ENCODE measurements at regions not wholly inside any gene's neighbourhood (a gene's known extent, or its start where the extent isn't known, plus 50 kb on each side); places are given as distances from the start of the nearest gene placed in this dataset.

GRCh38 chr4:84166486-84166885, 332.6 kb downstream of the NKX6-1 start:
- no peak for TF ChIP-seq CTCF (IDR thresholded peaks at IDR 0.05; ENCODE audit: control extremely low read depth, extremely low read depth, low read depth, missing control alignments)
- no peak for DNase-seq (ENCODE audit: extremely low spot score)
- ChIA-PET POLR2A (no interaction called here), CTCF (interaction anchor here (1.3 to 1.4 kb wide), 2 partner anchors 8 to 10 kb away, joined by 4 read pairs; no protein-coding TSS in a partner anchor)

- no peak for TF ChIP-seq CTCF (IDR thresholded peaks at IDR 0.05; ENCODE audit: control extremely low read depth, extremely low read depth, low read depth, missing control alignments)
- POLR2A ChIA-PET = no interaction called here
- no peak for DNase-seq (ENCODE audit: extremely low spot score)
- CTCF ChIA-PET = interaction anchor here (1.0 to 2.1 kb wide), 3 partner anchors 13 to 27 kb away, joined by 3 to 6 read pairs (median 3); no protein-coding TSS in a partner anchor
Observed at GRCh38 chr4:84164201-84164600, 334.9 kb downstream of the NKX6-1 start.

- no peak for DNase-seq (ENCODE audit: extremely low spot score)
- POLR2A ChIA-PET = no interaction called here
- CTCF ChIA-PET = no interaction called here
- no peak for TF ChIP-seq CTCF (IDR thresholded peaks at IDR 0.05; ENCODE audit: control extremely low read depth, extremely low read depth, low read depth, missing control alignments)
Observed at GRCh38 chr4:84159762-84160161, 339.3 kb downstream of the NKX6-1 start.

GRCh38 chr4:84158670-84159069, 340.4 kb downstream of the NKX6-1 start:
- POLR2A ChIA-PET = no interaction called here
- CTCF ChIA-PET = interaction anchor here (1.6 kb wide), 1 partner anchor 9 kb away, joined by 4 read pairs; no protein-coding TSS in a partner anchor
- TF ChIP-seq CTCF (IDR thresholded peaks at IDR 0.05; ENCODE audit: control extremely low read depth, extremely low read depth, low read depth, missing control alignments) = no peak
- no peak for DNase-seq (ENCODE audit: extremely low spot score)

GRCh38 chr4:84151574-84151973, 347.5 kb downstream of the NKX6-1 start:
- no peak for TF ChIP-seq CTCF (IDR thresholded peaks at IDR 0.05; ENCODE audit: control extremely low read depth, extremely low read depth, low read depth, missing control alignments)
- DNase-seq (ENCODE audit: extremely low spot score) = no peak
- CTCF ChIA-PET = no interaction called here
- POLR2A ChIA-PET = no interaction called here

GRCh38 chr4:84150177-84150576, 348.9 kb downstream of the NKX6-1 start:
- ChIA-PET CTCF (interaction anchor here (1.5 kb wide), 1 partner anchor 14 kb away, joined by 3 read pairs; no protein-coding TSS in a partner anchor), POLR2A (no interaction called here)
- DNase-seq (ENCODE audit: extremely low spot score) = no peak

More at GRCh38 chr4:84150177-84150576, 348.9 kb downstream of the NKX6-1 start:
- TF ChIP-seq CTCF (IDR thresholded peaks at IDR 0.05; ENCODE audit: control extremely low read depth, extremely low read depth, low read depth, missing control alignments) = no peak
